DND-41 (cell line): ENCODE measurements at regions not wholly inside any gene's neighbourhood (a gene's known extent, or its start where the extent isn't known, plus 50 kb on each side); places are given as distances from the start of the nearest gene placed in this dataset.

Experiments used
- CTCF ChIP-seq: IDR thresholded peaks from 2 replicates; pipeline ENCODE4 v1.5.1; 2012; ENCODE audit warnings: borderline replicate concordance, low read length, moderate library complexity, mild to moderate bottlenecking; ENCODE audit not compliant: poor library complexity, severe bottlenecking; ENCODE audit errors: extremely low read depth
- EZH2 ChIP-seq: IDR thresholded peaks from 3 replicates; pipeline ENCODE4 v1.6.1; 2012; ENCODE audit warnings: borderline replicate concordance, low read depth, mild to moderate bottlenecking, moderate library complexity, low read length, inconsistent platforms; ENCODE audit not compliant: severe bottlenecking

- no peak for TF ChIP-seq CTCF
- no peak for TF ChIP-seq EZH2
These were observed 966.3 kb upstream of the CITED2 start for GRCh38 chr6:140340795-140341194.
